Parathyroid adenoma (tissue), 2 donors: ENCODE measurements at regions not wholly inside any gene's neighbourhood (a gene's known extent, or its start where the extent isn't known, plus 50 kb on each side); places are given as distances from the start of the nearest gene placed in this dataset.

Source experiments
- H2AFZ ChIP-seq: fragments of 300-600 bp; sonication (generic); one replicate; pipeline ENCODE4 v1.7.0; 2017; ENCODE audit warnings: antibody characterized with exemption, mild to moderate bottlenecking
- H3K27ac ChIP-seq: fragments of 300-600 bp; sonication (generic); one replicate; pipeline ENCODE4 v1.7.0; 2017
- H3K27me3 ChIP-seq: fragments of 300-600 bp; sonication (generic); one replicate; pipeline ENCODE4 v1.7.0; 2017; ENCODE audit warnings: low read length; ENCODE audit not compliant: control insufficient read depth, insufficient read depth
- H3K36me3 ChIP-seq: fragments of 300-600 bp; sonication (generic); one replicate; pipeline ENCODE4 v1.7.0; 2017; ENCODE audit warnings: low read length; ENCODE audit not compliant: control insufficient read depth, insufficient read depth
- H3K4me1 ChIP-seq: fragments of 300-600 bp; sonication (generic); one replicate; pipeline ENCODE4 v1.7.0; 2017; ENCODE audit warnings: control low read depth
- H3K4me2 ChIP-seq: fragments of 300-600 bp; sonication (generic); one replicate; pipeline ENCODE4 v1.7.0; 2017; ENCODE audit warnings: low read length
- H3K4me3 ChIP-seq: fragments of 300-600 bp; sonication (generic); one replicate; pipeline ENCODE4 v1.7.0; 2017; ENCODE audit warnings: low read depth, low read length
- H3K79me2 ChIP-seq: fragments of 300-600 bp; sonication (generic); one replicate; pipeline ENCODE4 v1.7.0; 2017; ENCODE audit warnings: control low read depth
- H3K9ac ChIP-seq: fragments of 300-600 bp; sonication (generic); one replicate; pipeline ENCODE4 v1.7.0; 2017; ENCODE audit warnings: mild to moderate bottlenecking
- H3K9me3 ChIP-seq: fragments of 300-600 bp; sonication (generic); one replicate; pipeline ENCODE4 v1.7.0; 2017; ENCODE audit warnings: low read length; ENCODE audit not compliant: control insufficient read depth
- CTCF ChIP-seq: fragments of 300-600 bp; sonication (generic); IDR thresholded peaks from one replicate; pipeline ENCODE4 v1.7.0; 2017; ENCODE audit warnings: antibody characterized with exemption, mild to moderate bottlenecking
- donor health status: primary hyperparathyroidism.

GRCh38 chr1:235049217-235049616 is 79.4 kb downstream of the TOMM20 start:
- no peak overlapping the region for H2AFZ ChIP-seq
- no peak overlapping the region for H3K4me2 ChIP-seq
- H3K79me2 ChIP-seq: no peaks in the 10 kb centered on the region
- H3K27me3 ChIP-seq: no peaks in the 10 kb centered on the region
- H3K9me3 ChIP-seq: no peaks in the 10 kb centered on the region
- H3K4me3 ChIP-seq: no peak overlapping the region
- no peak for TF ChIP-seq CTCF
- no peaks in the 10 kb centered on the region for H3K4me1 ChIP-seq
- H3K9ac ChIP-seq: no peak overlapping the region
- no peaks in the 10 kb centered on the region for H3K36me3 ChIP-seq
- H3K27ac ChIP-seq: no peak overlapping the region

- Histone ChIP-seq H2AFZ (no peak overlapping the region), H3K9ac (no peak overlapping the region), H3K27ac (peak overlapping the region; percentile 59), H3K4me3 (no peak overlapping the region), H3K9me3 (no peaks in the 10 kb centered on the region), H3K36me3 (no peaks in the 10 kb centered on the region), H3K27me3 (no peaks in the 10 kb centered on the region), H3K79me2 (no peaks in the 10 kb centered on the region), H3K4me1 (no peaks in the 10 kb centered on the region), H3K4me2 (no peak overlapping the region)
- TF ChIP-seq CTCF: no peak
These were observed 81.2 kb downstream of the TOMM20 start for GRCh38 chr1:235047331-235047871.

GRCh38 chr1:235045921-235046601 is 82.6 kb downstream of the TOMM20 start:
- no peak overlapping the region for H3K4me2 ChIP-seq
- no peak overlapping the region for H3K27ac ChIP-seq
- no peak for TF ChIP-seq CTCF
- no peaks in the 10 kb centered on the region for H3K79me2 ChIP-seq
- no peaks in the 10 kb centered on the region for H3K9me3 ChIP-seq
- H3K9ac ChIP-seq: no peak overlapping the region
- no peak overlapping the region for H3K4me3 ChIP-seq
- H3K36me3 ChIP-seq: no peaks in the 10 kb centered on the region
- H3K27me3 ChIP-seq: no peaks in the 10 kb centered on the region
- H2AFZ ChIP-seq: no peak overlapping the region
- H3K4me1 ChIP-seq: no peaks in the 10 kb centered on the region

DNA sequence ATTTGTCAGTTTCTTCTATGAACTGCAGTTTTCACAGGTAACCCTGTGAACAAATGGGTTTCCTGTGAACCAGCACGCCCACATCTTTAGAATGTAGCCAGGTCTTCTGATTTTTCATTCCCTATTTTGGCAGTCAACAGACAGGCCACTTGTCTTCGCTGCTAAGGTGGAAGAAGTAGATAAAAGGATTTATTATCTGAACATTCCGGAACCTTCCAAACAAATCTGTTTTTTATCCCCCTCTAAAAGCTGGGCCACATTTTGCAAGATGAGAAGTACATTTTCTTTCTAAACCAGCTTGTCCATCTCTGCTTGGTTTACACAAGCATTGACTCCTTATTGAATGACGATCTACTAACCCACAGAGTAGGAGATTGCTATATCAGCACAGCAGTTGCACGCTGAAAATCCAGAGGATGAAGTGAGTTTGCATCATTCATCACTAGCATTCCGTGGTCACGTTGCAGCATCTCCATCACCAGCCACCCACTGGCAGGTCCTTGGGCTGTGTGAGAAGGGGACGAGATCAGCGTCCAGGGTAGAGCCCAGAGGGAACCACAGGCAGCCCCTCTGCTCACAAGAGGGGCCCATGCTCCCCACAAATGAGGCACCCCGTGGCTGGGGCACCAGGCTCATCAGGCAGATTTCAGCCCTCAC is 83.5 kb downstream of the TOMM20 start:
- Histone ChIP-seq H3K27me3 (no peaks in the 10 kb centered on the region), H3K27ac (no peak overlapping the region), H3K79me2 (no peaks in the 10 kb centered on the region), H3K9ac (no peak overlapping the region), H3K4me2 (no peak overlapping the region), H3K4me3 (no peak overlapping the region), H3K4me1 (no peaks in the 10 kb centered on the region), H3K9me3 (no peaks in the 10 kb centered on the region), H3K36me3 (no peaks in the 10 kb centered on the region), H2AFZ (no peak overlapping the region)
- no peak for TF ChIP-seq CTCF
